HG02840 (cell line): ENCODE measurements at regions not wholly inside any gene's neighbourhood (a gene's known extent, or its start where the extent isn't known, plus 50 kb on each side); places are given as distances from the start of the nearest gene placed in this dataset.
"Not testable (repeated sequence)": the region's sequence is repeated elsewhere in the genome, so short reads cannot be mapped to it uniquely, and the experiment has no call there.

Experiments
- ATAC-seq: cut with Tn5 transposase; IDR thresholded peaks from one replicate; pipeline ENCODE4 v1.9.1; 2021; ENCODE audit warnings: mild to moderate bottlenecking, moderate library complexity, moderate number of reproducible peaks; ENCODE audit not compliant: unreplicated experiment, low FRiP score

DNA sequence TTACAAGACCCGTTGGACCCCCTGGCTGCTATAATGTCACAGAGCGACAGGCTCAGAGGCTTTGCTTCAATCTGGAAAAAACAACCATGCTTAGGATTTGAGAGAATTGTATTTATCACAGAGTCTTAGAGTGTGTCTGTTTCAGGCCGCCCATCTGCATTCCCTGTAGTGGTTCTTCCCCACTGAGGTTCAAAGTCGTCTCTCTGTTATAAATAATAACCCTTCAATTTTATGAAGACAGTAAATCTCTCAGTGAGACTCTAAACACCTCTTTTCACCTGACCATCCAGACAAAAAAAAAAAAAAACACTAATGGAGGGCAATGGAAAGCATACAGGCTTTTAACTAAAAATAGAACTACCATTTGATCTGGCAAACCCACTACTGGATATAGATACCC, 565.4 kb upstream of the AUTS2 start:
- ATAC-seq = no peak

DNA sequence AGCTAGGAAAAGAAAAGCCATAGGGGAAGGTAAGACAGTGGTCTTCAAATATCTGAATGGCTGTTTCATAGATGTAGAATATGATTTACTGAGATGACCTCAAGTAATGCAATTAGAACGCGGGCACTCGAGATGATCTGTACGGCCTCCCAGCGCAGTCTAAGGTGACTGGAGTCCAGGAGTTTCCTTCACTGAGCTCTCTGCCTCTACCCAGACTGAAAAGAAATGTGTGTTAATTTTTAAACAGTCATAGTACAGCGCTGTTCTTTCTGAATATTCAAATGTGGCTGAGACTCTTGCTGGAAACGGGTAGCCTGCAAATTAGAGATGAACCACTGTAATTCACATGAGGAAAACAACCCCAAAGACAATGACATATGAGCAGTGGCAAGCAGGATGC, 562.4 kb upstream of the AUTS2 start:
- no peak for ATAC-seq

DNA sequence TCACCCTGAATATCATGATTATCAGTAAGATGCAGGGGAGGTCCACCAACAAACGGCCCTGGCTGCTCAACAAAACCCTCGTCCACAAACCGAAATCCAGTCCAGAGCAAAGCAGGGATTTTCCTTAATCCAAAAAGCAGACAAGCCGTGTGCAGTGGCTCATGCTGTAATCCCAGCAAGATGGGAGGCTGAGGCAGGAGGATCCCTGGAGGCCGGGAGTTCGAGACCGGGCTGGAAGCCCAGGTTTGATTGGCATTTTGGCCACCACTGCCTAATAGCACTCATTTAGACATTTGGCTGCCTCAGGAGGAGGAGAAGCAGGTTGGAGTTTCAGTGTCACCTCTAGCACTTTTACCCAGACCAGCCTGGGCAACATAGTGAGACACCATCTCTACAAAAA, 562.0 kb upstream of the AUTS2 start:
- no peak for ATAC-seq

DNA sequence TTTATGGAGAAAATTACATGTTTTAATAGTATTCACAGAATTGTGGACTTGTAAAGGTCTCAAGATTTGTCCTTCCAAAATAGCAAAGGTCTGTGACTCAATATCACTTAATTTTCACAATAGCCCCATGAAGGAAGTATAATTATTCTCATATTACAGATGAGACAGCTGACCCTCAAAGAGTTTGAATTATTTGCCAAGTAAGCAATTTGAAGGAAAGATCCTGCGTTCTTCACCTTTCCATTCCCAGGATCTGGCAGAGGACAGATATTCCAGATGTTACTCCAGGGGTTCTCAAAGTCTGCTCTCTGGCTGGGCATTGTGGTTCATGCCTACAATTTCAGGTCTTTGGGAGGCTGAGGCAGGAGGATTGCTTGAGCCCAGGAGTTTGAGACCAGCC, 559.4 kb upstream of the AUTS2 start:
- no peak for ATAC-seq

DNA sequence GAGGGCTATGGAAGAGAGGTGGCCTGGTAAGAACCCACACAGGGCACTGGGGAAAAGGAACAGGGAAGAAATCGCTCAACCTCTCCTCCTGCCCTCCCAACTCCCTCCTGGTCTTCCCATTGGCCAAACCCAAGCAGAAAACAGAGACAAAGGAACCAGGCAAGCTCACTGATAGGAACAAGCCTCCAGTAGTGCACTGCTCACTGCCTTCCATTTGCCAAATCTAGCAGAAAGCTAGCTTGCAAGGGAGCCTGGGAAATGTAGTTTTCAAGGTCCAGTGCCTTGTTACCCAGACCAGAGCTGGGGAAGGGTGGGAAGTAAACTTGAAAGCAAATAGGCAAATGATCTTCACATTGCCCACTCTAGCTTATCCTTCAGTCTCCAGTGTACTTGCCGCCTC, 556.1 kb upstream of the AUTS2 start:
- no peak for ATAC-seq

DNA sequence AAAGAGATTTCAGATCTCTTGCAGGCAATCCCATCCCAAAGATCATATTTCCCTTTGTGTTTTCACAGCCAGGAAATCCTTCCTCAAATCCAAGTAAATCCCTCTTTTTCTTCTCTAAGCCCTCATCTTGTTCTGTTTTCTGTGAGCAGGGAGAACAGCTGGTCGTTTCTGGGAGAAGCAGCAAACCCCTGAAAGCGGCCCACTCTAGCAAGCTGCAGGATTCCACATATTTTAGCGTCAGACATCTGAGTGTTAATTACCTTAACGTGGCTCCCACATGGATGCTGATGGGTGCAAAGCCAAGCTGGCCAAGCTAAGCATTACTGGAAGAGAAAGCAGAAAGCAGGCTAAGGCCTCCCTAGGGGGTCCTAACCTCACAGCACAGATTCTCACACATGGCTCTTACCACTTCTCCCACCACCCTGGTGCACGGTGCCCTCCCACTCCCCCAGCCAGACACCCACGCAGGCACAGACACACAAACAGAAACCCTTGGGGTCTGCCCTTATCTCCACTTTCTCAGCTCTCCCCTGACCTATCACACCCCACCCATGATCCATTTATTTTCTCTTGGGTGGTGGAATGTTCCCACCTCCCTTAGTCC, 551.0 kb upstream of the AUTS2 start:
- ATAC-seq = no peak

DNA sequence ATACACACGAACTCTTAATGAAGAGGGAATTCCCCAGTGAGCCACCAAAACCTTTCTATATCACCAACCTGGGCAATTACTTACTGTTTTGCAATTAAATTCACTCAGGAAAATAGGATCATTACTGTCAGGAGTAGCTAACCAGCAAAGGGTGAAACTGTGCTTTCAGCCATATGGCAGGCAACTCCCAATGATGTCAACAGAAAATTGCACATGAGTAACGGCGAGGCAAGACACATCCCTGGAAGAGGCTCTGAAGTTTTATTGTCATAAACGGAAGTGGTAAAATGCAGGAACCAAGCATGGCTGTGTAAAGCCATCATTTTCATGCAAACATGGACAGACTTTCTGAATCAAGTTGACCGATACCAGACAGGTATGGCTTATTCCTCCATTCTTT, 548.9 kb upstream of the AUTS2 start:
- no peak for ATAC-seq

DNA sequence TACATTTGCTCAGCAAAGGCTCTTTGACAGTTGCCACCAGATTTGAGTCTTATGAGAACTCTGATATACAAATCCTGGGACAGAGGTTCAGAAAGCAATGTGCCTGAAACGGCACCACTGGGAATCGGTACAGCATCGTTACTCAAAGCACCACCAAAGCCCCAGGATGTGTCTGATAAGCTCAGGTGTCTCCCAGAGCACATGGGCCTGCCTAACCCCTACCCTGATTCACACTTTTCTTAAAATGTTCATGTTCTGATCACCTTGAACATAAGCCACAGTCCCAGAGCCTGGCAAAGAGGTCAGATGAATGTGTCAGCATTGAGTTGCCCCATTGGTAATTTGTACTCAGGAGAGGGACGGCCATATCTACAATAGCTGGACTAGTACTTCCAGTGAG, 545.8 kb upstream of the AUTS2 start:
- ATAC-seq = no peak

DNA sequence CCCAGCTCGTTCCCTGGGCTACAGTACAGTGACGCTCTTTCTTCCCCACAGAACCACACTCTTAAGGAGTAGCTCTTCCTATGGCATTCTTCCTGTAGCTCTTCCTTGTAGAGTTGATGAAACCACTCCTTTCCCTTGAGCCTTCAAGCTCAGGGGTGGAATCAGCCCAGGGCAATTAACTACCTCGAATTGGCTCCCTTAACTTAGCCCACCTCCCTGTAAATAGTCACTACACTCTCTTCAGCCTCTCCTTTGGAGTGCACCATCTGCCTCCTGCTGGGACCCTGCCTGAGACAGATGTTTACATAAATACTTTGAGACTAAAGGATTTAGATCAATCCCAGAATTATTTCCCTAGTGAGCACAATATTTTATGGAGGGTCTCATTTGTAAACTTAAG, 537.8 kb upstream of the AUTS2 start:
- no peak for ATAC-seq

DNA sequence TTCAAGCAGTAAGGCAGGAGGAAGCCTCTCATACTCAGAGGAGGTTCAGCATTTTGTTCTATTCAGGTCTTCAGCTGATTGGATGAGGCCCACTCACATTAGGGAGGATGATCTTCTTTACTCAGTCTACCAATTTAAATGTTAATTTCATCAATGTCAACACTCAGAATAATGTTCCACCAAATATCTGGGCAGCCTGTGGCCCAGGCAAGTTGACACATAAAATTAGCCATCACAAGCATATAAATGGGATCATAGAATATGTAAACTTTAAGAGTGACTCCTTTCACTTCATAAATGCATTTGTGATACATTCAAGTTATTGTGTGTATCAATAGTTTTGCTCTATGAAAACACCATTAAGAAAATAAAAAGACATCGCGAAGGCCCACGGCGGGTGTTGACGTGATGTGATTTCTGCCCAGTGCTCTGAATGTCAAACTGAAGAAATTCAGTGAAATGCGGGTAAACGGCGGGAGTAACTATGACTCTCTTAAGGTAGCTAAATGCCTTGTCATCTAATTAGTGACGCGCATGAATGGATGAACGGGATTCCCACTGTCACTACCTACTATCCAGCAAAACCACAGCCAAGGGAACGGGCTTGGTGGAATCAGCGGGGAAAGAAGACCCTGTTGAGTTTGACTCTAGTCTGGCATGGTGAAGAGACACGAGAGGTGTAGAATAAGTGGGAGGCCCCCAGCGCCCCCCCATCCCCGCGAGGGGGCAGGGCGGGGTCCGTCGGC, 536.1 kb upstream of the AUTS2 start:
- ATAC-seq = no peak

DNA sequence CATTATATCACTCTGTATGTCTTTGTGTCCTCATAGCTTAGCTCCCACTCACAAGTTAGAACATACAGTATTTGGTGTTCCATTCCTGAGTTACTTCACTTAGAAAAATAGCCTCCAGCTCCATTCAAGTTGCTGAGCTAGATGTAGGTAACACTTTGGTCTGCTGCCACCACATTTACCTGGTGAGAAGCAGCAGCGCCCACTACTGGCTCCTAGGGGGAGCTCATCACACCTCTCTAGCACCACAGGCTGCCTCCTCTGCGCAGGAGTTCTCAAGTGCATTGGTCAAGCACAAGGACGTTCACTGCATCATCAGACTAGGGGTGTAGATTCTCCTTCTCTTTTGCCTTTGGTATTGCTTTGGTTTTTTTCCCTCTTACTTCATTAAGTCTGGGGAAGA, 530.9 kb upstream of the AUTS2 start:
- ATAC-seq = no peak

DNA sequence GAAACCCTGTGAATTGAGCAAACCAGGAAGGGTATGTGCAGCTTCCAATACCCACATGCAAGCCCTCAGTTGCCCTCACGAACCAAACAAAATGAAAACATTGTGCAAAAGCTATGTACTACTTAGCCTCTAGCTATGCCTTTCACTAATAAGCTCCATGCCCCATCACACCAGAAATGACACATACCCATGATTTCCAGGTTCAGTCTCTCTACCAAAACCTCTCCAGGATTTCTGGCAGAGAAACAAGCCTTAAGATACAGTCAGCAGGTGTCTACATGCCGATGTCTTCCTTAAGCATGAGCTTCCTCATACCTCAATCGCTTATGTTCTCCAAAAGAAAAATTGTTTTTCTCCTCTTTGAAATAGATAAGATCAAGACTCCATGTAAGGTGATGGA, 527.8 kb upstream of the AUTS2 start:
- ATAC-seq = no peak

DNA sequence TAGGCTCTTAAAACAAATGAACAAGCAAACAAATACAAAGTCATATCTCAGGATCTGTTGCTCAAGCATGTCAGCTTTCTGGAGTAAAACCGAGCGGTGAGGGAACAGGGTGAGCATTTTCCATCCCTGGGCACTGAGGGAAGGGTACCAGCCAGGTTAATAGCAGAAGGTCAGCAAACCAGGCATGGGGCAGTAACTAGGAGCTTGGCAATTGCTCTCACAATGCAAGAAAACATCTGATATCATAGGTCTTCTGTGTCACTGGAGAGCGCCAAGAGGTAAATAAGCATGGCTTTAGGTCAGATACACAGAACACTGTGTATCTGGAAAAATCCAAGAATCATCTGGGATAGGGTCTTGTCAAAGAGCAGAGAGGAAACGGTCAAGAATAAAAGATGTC, 521.7 kb upstream of the AUTS2 start:
- ATAC-seq = no peak

DNA sequence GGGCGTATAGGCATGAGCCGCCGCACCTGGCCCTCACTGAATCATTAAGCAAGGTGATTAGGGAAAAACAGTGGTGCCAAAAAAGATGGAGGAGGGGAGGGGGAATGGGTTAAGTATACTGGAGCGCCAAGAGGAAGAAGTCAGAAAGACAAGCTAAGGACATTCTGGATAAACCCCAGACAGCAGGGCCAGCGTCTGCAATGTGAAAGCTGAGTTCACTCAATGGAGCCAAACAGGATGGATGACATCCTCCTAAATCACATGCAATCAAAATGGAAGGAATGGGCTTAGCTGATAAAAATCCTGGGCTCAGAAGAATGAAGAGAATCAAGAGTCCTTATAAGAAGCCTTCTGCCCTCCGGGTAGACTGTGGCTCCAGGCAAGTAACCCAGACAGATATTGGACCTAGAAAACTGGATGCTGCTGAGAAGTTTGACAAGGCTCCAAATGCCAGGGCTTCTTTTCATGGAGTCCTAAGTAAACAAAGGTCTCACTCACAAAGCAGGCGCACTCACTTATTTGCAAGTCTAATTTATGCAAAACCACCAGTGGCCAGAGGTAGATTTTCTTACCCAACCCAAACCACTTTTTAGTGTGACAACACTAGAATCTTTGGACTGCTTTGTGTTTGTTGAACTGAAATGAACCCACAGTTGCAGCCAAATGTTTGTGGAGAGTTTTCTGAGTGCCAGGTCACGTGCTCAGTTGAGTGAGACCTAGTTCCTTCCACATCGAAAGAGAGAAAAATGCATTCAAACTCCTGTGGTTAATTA, 519.1 kb upstream of the AUTS2 start:
- no peak for ATAC-seq

DNA sequence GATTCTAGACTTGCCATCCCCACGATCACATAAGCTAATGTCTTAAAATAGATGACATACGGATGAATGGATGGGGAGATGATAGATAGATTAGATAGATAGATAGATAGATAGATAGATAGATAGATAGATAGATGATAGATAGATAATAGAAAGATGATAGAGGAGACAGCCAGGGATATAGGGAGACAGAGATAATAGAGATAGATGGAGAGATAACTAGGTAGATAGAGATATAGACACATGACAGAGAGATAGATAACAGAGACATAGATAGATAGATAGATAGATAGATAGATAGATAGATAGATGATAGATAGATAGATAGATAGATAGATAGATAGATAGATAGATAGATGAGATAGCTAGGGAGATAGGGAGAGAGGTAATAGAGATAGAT, 511.0 kb upstream of the AUTS2 start:
- ATAC-seq = not testable (repeated sequence)

DNA sequence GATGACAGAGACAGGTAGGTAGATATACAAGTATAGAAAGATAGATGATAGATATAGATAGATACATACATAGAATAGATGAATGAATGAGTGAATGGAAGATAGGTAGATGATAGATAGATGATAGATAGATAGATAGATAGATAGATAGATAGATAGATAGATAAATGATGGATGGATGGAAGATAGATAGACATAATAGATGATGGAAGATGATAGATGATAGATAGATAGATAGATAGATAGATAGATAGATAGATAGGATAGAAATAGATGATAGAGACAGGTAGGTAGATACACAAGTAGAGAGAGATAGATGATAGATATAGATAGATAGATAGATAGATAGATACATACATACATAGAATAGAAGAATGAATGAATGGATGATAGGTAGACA, 510.1 kb upstream of the AUTS2 start:
- ATAC-seq = no peak

DNA sequence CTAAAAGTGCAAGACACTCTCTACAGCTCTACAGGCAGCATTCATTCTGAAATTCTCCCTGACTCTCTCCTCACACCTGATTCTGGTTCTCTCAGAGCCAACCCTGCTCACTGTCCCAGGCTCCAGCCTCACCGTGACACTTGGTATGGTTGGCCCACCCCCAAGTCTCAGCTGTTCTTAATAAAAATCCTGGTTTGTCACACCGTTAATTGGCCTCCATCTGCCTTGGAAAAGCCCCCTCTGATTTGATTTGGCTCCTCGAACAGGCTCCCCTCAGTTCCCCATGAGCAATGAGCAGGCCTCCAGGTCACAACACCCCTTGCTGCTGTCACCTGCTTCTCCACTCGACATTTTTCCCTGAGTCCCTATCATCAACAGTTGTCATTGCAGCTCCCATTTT, 507.3 kb upstream of the AUTS2 start:
- ATAC-seq = no peak

DNA sequence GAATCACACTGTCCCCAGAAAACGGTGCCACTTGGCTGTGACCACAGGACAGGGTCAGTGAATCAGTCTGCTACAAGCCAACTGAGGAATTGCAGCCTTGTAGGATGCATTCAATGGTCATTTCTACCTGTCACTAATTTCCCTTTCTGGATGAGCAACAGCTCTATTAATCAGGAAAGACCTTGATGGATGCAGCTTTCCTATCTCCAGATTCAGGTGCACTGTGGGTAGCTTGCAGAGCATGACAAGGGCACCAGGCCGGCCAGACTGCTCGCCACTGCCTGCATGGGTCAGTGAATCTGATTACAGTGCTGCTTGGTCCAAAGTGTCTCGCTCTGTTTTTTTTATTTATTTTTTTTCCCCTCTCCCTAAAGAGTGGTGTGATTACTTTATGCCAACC, 506.8 kb upstream of the AUTS2 start:
- no peak for ATAC-seq

DNA sequence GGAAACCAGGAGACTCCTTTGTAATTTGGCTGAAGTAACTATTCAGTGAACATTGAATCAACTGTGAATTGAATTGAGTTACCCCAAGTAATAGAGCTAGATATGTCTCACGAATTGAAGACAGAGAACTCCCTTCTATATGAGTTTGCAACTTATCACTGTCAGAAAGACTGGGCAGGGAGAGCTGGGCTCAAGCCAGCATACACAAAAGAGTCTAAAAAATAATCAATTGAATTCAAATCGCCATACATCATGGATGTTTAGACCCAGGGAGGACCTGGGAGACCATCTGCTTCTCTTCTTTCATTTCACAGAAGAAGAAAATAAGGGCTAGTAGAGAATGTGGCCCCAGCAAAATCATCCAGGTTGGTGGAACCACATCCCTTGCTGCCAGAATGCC, 503.1 kb upstream of the AUTS2 start:
- ATAC-seq = no peak

DNA sequence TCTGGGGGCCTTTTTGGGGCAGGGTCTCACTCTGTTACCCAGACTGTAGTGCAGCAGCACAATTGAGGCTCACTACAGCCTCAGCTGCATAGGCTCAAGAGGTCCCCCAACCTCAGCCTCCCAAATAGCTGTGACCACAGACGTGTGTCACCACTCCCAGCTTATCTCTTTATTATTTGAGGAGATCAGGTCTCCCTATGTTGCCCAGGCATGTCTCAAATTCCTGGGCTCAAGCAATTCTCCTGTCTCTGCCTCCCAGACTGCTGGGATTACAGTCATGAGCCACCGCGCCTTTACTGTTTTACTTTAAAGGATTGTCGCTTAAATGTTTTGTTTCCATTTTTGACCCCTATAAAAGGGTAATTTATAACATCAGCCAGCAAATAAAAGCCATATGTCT, 502.6 kb upstream of the AUTS2 start:
- no peak for ATAC-seq

DNA sequence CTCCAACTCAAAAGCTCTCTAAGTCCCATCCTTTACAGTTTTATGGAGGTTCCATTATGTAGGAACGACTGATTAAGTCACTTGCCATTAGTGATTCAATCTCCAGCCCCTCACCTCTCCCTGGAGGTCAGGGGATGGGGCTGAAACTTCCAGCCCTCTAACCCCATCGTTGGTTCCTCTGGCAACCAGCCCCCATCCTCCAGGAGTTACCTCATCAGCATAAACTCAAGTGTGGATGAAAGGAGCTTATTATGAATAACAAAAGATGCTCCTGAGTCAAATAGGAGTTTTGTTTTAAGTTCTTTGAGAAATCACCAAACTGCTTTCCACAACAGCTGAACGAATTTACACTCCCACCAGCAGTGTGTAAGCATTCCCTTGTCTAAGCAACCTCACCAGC, 494.3 kb upstream of the AUTS2 start:
- ATAC-seq = no peak

DNA sequence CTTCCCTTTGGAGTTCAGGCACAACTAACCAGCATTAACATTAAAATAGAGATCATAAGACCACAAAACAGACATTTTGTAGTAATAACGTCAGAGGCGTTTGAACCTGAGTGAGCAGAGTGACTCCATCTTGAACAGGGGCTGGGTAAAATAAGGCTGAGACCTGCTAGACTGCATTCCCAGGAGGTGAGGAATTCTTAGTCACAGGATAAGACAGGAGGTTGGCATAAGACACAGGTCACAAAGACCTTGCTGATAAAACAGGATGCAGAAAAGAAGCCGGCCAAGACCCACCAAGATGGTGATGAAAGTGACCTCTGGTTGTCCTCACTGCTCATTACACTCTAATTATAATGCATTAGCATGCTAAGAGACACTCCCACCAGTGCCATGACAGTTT, 493.2 kb upstream of the AUTS2 start:
- no peak for ATAC-seq
